K562 (cell line): ENCODE measurements at regions not wholly inside any gene's neighbourhood (a gene's known extent, or its start where the extent isn't known, plus 50 kb on each side); places are given as distances from the start of the nearest gene placed in this dataset.

ENCODE experiments used
- CHAMP1 ChIP-seq: fragments of 450-650 bp; IDR thresholded peaks from 2 replicates; pipeline ENCODE4 v1.6.1; 2016; ENCODE audit warnings: mild to moderate bottlenecking
- GTF2A2 ChIP-seq: IDR thresholded peaks from 2 replicates; pipeline ENCODE4 v1.6.1; 2016; ENCODE audit warnings: mild to moderate bottlenecking, missing genetic modification characterization, missing compliant biosample characterization
- HDAC2 ChIP-seq: fragments of 450-650 bp; IDR thresholded peaks from 2 replicates; pipeline ENCODE4 v1.6.1; 2016; ENCODE audit warnings: mild to moderate bottlenecking
- HNRNPUL1 ChIP-seq: fragments of 200-400 bp; formaldehyde crosslinking; IDR thresholded peaks from 2 replicates; pipeline ENCODE4 v1.6.1; 2017; ENCODE audit warnings: low read length
- MCM5 ChIP-seq: fragments of 450-650 bp; IDR thresholded peaks from 2 replicates; pipeline ENCODE4 v1.6.1; 2016; ENCODE audit warnings: low read depth
- MLX ChIP-seq, 2 experiments: fragments of 450-650 bp in 1 of 2; sonication (generic) in 1 of 2; formaldehyde crosslinking; conservative IDR thresholded peaks; 2 replicates each; pipeline versions ENCODE4 v1.4.0 to v1.8.1; 2020 to 2022; ENCODE audit warnings: mild to moderate bottlenecking in 1 of 2, missing genetic modification reagents in 1 of 2
- PBX2 ChIP-seq, 2 experiments: IDR thresholded peaks in 1 of 2; conservative IDR thresholded peaks in 1 of 2; 2 replicates each; pipeline ENCODE4 v1.6.1; 2016; ENCODE audit warnings: low read depth in 2 of 2, mild to moderate bottlenecking in 1 of 2, missing compliant biosample characterization in 1 of 2, missing genetic modification characterization in 1 of 2, moderate library complexity in 1 of 2
- POLR2AphosphoS5 ChIP-seq: IDR thresholded peaks from 2 replicates; pipeline ENCODE4 v1.6.1; 2011; ENCODE audit warnings: mild to moderate bottlenecking, low read depth, low read length, moderate library complexity; ENCODE audit not compliant: control insufficient read depth, insufficient read depth
- SIN3A ChIP-seq, 2 experiments: fragments of 150-350 bp in 1 of 2; IDR thresholded peaks; 2 replicates each; pipeline ENCODE4 v1.6.1; 2011 to 2016; ENCODE audit warnings: borderline replicate concordance in 2 of 2, low read depth in 2 of 2, low read length in 2 of 2, mild to moderate bottlenecking in 2 of 2, moderate library complexity in 2 of 2; ENCODE audit not compliant: control insufficient read depth in 1 of 2
- SMC3 ChIP-seq: conservative IDR thresholded peaks from 2 replicates; pipeline ENCODE4 v1.6.1; 2011; ENCODE audit warnings: low read depth, low read length, improper control_type of control experiment; ENCODE audit not compliant: insufficient read depth
- THRB ChIP-seq: fragments of 450-650 bp; formaldehyde crosslinking; conservative IDR thresholded peaks from 2 replicates; pipeline ENCODE4 v1.4.0; 2022; ENCODE audit warnings: mild to moderate bottlenecking, missing genetic modification characterization
- ZBTB40 ChIP-seq, 2 experiments: fragments of 450-650 bp in 1 of 2; sonication (generic) in 1 of 2; formaldehyde crosslinking in 1 of 2; IDR thresholded peaks; 2 replicates each; pipeline versions ENCODE4 v1.7.1 to v1.9.0; 2016 to 2022; ENCODE audit warnings: inconsistent platforms in 1 of 2, mild to moderate bottlenecking in 1 of 2, missing genetic modification reagents in 1 of 2
- ZNF3 ChIP-seq: fragments of 250-450 bp; sonication (Bioruptor Pico); IDR thresholded peaks from 2 replicates; pipeline ENCODE4 v1.5.0; 2021; ENCODE audit warnings: mild to moderate bottlenecking, moderate library complexity
- ZNF431 ChIP-seq: sonication (generic); formaldehyde crosslinking; IDR thresholded peaks from 2 replicates; pipeline ENCODE4 v1.8.0; 2022; ENCODE audit warnings: mild to moderate bottlenecking, missing genetic modification reagents

GRCh38 chr11:128405112-128405511, 182.2 kb downstream of the ETS1 start:
- no peak for TF ChIP-seq PBX2 (CRISPR knock-in tag; IDR thresholded peaks at IDR 0.05; ENCODE audit: low read depth)
- TF ChIP-seq PBX2 (tag; conservative IDR thresholded peaks at IDR 0.05; ENCODE audit: low read depth) = no peak
- no peak for TF ChIP-seq ZNF431
- TF ChIP-seq THRB = no peak
- TF ChIP-seq ZBTB40 (IDR thresholded peaks at IDR 0.05) = no peak
- no peak for TF ChIP-seq ZBTB40 (CRISPR knock-in tag; IDR thresholded peaks at IDR 0.05)
- no peak for TF ChIP-seq MCM5
- TF ChIP-seq CHAMP1 = no peak
- TF ChIP-seq SIN3A (IDR thresholded peaks at IDR 0.05; ENCODE audit: borderline replicate concordance in 2 of 2, control insufficient read depth in 1 of 2, low read depth in 2 of 2, low read length in 2 of 2) = no peak
- no peak for TF ChIP-seq HNRNPUL1
- no peak for TF ChIP-seq HDAC2
- no peak for TF ChIP-seq GTF2A2
- no peak for TF ChIP-seq SMC3
- no peak for TF ChIP-seq POLR2AphosphoS5
- no peak for TF ChIP-seq MLX (CRISPR knock-in tag; conservative IDR thresholded peaks at IDR 0.05)
- TF ChIP-seq ZNF3 (CRISPR knock-in tag) = no peak
